Spleen (tissue), 7 donors: ENCODE measurements at regions not wholly inside any gene's neighbourhood (a gene's known extent, or its start where the extent isn't known, plus 50 kb on each side); places are given as distances from the start of the nearest gene placed in this dataset.

ENCODE experiments used
- POLR2AphosphoS5 ChIP-seq, 3 donors: sonication (generic); formaldehyde crosslinking; IDR thresholded peaks; one replicate each; pipeline ENCODE4 v1.5.1; 2017; ENCODE audit warnings: antibody characterized with exemption in 3 of 3
- TF ChIP-seq, protein P1 (sequence below), 11 experiments: fragments of 200-600 bp in 7 of 11; fragments of 450-650 bp in 4 of 11; sonication (generic) in 4 of 11; IDR thresholded peaks in 8 of 11; conservative IDR thresholded peaks in 3 of 11; 1 replicate in 7 of 11; 2 replicates in 4 of 11; pipeline versions ENCODE4 v1.4.0 to v1.8.0; 2016 to 2021; ENCODE audit warnings: antibody characterized with exemption in 11 of 11, inconsistent platforms in 4 of 11, mild to moderate bottlenecking in 1 of 11
- donor health status: DM: no; HTN: no; CAD: no; lungs with moderate emphysema.
- donor health status: DM: no; HTN: no; CAD: no.
- donor health status: DM: no; HTN: no; CAD: no.

DNA sequence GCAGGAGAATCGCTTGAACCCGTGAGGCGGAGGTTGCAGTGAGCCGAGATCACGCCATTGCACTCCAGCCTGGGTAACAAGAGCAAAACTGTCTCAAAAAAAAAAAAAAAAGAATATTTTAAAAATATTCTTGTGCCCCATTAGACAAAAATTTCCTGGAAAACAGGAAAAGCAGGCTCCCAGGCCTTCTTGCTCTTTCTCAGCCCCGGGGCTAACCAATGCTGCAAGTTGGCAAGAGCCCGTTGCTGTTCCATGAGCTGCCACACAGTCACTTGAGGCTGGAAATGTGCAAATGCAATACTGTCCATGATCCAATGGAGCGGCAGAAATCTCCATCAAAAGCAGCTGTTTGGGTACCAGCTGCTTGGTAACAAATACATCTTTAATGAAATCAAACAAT is 994.7 kb downstream of the VRK1 start:
- TF ChIP-seq, protein P1, sequence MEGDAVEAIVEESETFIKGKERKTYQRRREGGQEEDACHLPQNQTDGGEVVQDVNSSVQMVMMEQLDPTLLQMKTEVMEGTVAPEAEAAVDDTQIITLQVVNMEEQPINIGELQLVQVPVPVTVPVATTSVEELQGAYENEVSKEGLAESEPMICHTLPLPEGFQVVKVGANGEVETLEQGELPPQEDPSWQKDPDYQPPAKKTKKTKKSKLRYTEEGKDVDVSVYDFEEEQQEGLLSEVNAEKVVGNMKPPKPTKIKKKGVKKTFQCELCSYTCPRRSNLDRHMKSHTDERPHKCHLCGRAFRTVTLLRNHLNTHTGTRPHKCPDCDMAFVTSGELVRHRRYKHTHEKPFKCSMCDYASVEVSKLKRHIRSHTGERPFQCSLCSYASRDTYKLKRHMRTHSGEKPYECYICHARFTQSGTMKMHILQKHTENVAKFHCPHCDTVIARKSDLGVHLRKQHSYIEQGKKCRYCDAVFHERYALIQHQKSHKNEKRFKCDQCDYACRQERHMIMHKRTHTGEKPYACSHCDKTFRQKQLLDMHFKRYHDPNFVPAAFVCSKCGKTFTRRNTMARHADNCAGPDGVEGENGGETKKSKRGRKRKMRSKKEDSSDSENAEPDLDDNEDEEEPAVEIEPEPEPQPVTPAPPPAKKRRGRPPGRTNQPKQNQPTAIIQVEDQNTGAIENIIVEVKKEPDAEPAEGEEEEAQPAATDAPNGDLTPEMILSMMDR (IDR thresholded peaks at IDR 0.05 in 8 of 11, conservative IDR thresholded peaks at IDR 0.05 in 3 of 11) = no peak
- TF ChIP-seq POLR2AphosphoS5 (IDR thresholded peaks at IDR 0.05) = no peak
